GM21367 (cell line): ENCODE measurements at regions not wholly inside any gene's neighbourhood (a gene's known extent, or its start where the extent isn't known, plus 50 kb on each side); places are given as distances from the start of the nearest gene placed in this dataset.
"Not testable (repeated sequence)": the region's sequence is repeated elsewhere in the genome, so short reads cannot be mapped to it uniquely, and the experiment has no call there.

Experiments used
- ATAC-seq: cut with Tn5 transposase; IDR thresholded peaks from one replicate; pipeline ENCODE4 v1.9.1; 2021; ENCODE audit not compliant: unreplicated experiment

DNA sequence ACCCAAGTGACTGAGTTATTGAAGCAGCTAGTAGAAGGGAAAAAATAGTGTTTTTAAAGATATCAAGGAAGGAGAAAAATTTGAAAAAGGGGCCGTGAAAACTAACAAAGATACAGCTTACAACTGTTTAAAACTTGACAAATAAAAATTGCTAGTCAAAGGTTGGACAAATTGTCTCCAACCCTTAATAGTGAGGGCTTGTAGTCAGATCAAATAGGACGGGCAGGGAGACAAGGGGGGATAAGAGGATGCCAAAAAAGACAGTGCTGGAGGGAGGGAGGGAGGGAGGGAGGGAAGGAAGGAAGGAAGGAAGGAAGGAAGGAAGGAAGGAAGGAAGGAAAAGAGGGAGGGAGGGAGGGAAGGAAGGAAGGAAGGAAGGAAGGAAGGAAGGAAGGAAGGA lies 1825.8 kb upstream of the MIR17HG start:
- ATAC-seq: not testable (repeated sequence)

DNA sequence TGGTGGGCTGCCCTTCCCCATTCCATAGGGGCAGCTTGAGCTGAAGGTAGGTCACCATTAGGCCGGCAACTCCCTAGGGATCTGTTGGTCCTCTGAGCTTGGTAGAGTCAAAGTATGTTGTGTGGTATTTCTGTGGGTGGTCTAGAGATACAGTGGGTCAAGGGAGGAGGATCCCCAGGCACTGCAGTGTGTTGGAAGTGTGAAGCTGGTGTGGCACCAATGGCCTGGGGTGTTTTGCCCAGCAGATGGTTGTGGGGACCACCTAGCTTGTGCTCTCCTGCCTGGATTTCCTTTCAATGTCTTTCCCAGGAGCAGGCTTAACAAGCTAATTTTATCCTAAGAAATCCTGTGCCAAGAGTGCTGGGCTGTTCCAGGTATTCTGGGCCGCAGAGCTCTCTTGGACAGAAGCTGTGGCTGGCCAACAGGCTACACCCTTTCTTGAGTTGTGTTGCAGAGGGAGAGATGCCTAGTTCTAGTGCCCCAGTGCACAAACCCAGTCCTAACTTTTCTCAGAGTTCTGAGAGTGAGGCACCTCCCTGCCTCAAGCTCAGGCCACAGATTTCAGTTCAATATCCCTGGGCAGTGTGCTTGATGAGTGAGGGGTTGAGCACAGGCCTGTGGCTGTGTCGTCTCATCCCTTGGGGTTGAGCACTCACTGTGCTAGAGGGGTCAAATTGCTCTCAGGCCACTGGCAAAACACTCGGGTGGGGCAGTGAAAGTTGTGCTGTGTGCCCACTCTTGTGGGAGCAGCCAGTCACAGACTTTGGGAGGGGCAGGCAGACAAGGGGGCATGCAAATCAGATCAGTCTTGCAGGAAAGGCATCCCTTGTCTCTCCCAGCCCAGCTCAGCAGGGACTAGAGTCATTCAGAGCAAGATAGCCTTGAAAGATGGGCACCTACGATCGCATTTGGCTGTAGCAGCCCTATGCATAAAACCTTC lies 1806.1 kb upstream of the MIR17HG start:
- no peak for ATAC-seq

DNA sequence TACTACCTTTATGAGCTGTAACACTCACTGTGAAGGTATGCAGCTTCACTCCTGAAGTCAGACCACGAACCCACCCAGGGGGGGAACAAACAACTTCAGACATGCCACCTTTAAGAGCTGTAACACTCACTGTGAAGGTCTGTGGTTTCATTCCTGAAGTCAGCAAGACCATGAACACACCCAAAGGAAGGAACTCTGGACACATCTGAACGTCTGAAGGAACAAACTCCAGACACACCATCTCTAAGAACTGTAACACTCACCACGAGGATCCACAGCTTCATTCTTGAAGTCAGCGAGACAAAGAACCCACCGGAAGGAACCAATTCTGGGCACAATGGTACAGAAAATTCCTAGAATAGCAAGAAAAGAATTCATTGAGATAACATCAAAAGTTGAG lies 1796.5 kb upstream of the MIR17HG start:
- no peak for ATAC-seq

GRCh38 chr13:89554801-89555200 lies 1792.7 kb upstream of the MIR17HG start:
- no peak for ATAC-seq

GRCh38 chr13:89565476-89566100 lies 1781.9 kb upstream of the MIR17HG start:
- ATAC-seq: no peak

DNA sequence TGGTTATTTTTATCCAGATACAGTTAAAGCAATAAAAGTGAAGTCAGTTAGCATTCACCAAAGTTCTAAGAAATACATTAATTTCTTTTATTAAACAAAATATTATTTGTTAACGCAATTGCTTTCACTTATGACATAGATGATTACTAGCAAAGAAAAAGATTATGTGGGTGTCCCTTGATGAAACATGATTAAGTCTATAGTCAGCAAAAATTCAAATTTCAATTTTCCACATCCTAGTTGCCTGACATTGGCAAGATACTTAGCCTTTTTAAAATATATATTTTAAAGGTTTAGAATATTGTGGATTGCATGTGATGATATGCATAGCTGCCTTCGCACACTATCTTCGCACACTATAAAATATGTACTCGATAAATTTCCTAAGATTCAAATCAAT lies 1780.5 kb upstream of the MIR17HG start:
- no peak for ATAC-seq

- no peak for ATAC-seq
Measured at GRCh38 chr13:89568276-89568675, 1779.2 kb upstream of the MIR17HG start.

GRCh38 chr13:89568746-89569145 lies 1778.7 kb upstream of the MIR17HG start:
- no peak for ATAC-seq

GRCh38 chr13:89571676-89572075 lies 1775.8 kb upstream of the MIR17HG start:
- no peak for ATAC-seq

- no peak for ATAC-seq
Measured at GRCh38 chr13:89574077-89574476, 1773.4 kb upstream of the MIR17HG start.

DNA sequence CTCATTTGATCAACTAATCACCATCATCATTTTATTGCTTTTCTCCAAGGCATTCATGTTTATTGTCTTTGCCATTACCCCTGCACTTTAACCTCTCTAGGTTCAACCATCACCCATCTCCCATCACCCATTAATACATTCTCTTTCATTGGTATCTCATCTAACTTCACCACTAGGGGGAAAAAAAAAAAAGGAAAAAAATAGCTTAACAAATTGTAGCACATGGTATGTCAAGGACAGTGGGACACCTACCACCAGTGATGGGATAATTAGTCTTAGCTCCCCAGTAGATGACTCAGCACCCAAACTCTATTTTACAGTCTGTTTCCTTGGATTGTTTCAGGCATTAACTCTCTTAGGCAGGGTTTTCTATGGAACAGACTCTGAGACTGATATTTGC lies 1770.2 kb upstream of the MIR17HG start:
- no peak for ATAC-seq

DNA sequence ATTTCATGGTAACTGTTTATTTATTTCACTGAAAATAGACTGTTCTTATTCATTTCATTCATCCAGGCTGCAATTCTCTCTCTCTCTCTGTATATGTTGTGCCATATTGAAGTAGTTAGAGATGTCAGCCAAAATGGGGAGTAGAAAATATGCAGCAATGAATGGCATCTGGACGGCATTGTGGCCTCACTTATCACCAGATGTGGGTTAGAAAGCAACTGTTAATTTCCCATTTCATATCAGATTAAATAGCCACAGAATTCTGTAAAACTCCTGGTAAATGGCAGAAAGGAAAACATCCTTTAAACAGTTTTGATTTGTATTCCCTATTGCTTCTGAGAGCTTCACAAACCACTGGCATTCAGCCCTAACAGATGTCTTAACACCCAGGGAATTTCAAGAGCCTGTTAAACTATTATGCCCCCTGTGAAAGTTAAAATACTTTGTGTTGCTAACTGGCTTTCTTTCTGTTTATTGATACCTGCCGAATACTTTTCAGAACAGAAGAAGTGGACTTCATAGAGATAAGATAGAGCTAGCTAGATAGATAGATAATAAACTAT lies 1763.3 kb upstream of the MIR17HG start:
- ATAC-seq: no peak

- ATAC-seq: no peak
Measured at GRCh38 chr13:89602655-89603054, 1744.8 kb upstream of the MIR17HG start.

GRCh38 chr13:89603187-89603586 lies 1744.3 kb upstream of the MIR17HG start:
- no peak for ATAC-seq

DNA sequence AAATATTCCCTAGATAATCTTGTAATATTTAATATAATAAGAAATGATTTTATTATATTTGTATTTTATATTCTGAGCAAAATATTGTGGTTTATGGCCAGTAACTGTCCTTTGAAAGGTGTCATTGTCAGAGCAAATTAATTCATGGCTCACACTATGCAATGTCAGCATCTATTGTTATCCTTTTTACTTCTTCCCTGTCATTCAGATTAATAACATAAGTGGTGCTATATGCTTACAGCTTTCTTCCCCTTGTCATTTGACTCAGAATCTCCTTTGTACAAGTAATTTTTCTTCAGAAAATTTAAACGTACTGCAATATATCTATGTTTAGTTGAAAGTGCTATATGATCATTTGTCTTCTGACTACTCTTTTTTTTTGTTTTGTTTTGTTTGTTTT lies 1738.2 kb upstream of the MIR17HG start:
- no peak for ATAC-seq

DNA sequence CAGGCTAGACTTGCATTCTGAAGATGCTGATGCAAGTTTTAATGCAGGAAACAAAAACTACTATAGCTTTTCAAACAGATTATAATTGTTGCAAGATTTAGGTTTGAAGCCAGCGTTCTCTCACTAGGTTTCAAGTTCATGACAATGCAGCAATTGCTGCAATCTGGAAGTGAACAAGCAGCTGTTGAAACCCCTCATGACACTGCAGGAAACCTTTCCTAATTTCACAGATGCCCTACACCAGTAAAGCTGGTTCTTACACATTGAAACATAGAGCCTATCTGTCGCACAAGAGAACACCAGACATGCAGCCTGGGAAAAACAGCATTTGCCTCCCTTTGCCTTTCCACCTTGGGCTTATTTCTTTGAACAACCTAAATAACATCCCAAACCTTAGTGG lies 1737.2 kb upstream of the MIR17HG start:
- ATAC-seq: no peak

DNA sequence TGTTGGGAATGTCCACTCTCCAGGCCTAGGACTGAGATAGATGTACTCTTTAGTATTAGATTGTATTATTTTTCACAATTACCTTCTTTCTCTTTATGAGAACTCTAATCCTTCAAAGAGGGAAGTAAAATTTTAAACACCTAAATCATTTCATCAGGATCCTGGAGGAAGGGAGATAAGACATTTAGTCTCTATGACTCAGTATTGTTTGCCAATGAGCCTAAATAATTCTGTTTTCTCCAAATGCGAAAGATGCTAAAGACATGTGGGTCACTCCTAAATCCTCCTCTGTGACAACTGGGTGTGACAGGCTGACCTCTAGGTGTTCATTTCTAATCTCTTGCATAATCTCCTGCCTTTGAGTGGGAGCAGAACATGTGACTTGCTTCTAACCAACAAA lies 1736.6 kb upstream of the MIR17HG start:
- ATAC-seq: no peak

DNA sequence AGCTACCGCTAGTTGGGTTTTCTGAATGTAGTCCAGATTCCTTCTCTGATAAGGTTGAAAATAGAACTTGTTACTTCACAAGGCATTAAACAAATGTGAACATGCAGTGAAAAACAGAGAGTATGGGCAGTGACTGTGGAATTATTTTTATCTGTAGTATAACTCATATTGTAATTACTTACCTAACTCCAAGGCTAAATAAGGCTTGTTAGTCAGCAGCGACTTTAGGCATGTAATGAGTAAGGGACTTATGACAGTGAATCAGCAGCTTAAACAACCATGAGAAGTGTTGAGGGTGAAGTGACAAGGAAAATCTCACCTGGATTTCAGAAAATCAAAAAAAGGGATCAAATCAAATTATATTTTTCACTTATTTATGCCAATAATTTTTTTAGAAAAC lies 1719.5 kb upstream of the MIR17HG start:
- no peak for ATAC-seq

DNA sequence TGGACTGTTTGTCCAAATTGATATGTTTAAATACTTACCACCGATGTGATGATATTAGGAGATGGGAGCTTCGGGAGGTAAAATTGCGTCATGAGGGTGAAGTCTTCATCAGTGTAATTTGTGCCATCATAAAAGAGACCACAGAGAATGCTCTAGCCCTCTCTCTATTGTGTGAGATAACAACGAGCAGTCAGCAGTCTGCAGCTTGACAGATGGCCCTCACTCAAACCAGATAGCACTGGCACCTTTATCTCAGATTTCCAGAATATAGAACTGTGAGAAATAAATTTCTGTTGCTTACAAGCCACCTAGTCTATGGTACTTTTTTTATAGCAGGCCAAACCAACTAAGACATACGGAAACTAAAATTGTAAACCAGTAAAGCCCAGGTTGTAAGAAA lies 1718.9 kb upstream of the MIR17HG start:
- ATAC-seq: no peak

- no peak for ATAC-seq
Measured at GRCh38 chr13:89650226-89650625, 1697.3 kb upstream of the MIR17HG start.

- ATAC-seq: no peak
Measured at GRCh38 chr13:89660752-89661151, 1686.7 kb upstream of the MIR17HG start.

DNA sequence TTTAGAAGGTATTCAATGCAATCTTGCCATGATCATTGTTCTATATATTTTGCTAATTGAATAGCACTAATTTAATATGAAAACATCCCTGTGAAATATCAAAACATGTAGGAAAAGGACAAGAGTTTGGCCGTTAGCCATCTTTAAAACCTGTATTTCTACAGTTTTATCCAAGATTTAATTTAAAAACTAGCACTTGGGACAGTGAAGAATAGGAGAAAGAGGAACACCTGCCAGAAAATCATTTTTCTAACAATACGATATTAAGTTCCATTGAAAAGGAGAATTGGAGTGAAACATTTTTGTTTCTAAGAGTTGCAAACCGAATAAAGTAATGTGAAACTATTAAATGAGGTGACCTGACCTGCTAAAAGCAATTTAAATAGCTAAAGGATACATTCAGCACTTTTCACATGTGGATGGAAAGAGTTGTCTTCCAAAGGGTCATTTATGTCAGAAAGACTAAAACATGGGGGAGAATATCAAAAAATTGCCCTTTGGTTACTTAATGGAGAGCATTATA lies 1673.6 kb upstream of the MIR17HG start:
- no peak for ATAC-seq
